BE2C (cell line): ENCODE measurements at regions not wholly inside any gene's neighbourhood (a gene's known extent, or its start where the extent isn't known, plus 50 kb on each side); places are given as distances from the start of the nearest gene placed in this dataset.

Experiments used
- DNase-seq: peaks from one replicate; pipeline ENCODE4 v3.0.0-alpha.2; 2020
- H3K27me3 ChIP-seq: fragments of 250-450 bp; sonication (Bioruptor Pico); 2 replicates; pipeline ENCODE4 v1.5.1; 2020; ENCODE audit warnings: mild to moderate bottlenecking
- H3K36me3 ChIP-seq: fragments of 250-450 bp; sonication (Bioruptor Pico); 2 replicates; pipeline ENCODE4 v1.5.1; 2020; ENCODE audit warnings: mild to moderate bottlenecking
- H3K4me1 ChIP-seq: fragments of 250-450 bp; sonication (Bioruptor Pico); 2 replicates; pipeline ENCODE4 v1.5.1; 2020
- H3K4me3 ChIP-seq: 2 replicates; pipeline ENCODE4 v1.5.1; 2011; ENCODE audit warnings: low read depth, low read length
- H3K9me3 ChIP-seq: fragments of 250-450 bp; sonication (Bioruptor Pico); 2 replicates; pipeline ENCODE4 v1.5.1; 2020
- TF ChIP-seq, protein P1 (sequence below): IDR thresholded peaks from 2 replicates; pipeline ENCODE4 v1.5.1; 2012; ENCODE audit warnings: mild to moderate bottlenecking, low read depth, low read length

DNA sequence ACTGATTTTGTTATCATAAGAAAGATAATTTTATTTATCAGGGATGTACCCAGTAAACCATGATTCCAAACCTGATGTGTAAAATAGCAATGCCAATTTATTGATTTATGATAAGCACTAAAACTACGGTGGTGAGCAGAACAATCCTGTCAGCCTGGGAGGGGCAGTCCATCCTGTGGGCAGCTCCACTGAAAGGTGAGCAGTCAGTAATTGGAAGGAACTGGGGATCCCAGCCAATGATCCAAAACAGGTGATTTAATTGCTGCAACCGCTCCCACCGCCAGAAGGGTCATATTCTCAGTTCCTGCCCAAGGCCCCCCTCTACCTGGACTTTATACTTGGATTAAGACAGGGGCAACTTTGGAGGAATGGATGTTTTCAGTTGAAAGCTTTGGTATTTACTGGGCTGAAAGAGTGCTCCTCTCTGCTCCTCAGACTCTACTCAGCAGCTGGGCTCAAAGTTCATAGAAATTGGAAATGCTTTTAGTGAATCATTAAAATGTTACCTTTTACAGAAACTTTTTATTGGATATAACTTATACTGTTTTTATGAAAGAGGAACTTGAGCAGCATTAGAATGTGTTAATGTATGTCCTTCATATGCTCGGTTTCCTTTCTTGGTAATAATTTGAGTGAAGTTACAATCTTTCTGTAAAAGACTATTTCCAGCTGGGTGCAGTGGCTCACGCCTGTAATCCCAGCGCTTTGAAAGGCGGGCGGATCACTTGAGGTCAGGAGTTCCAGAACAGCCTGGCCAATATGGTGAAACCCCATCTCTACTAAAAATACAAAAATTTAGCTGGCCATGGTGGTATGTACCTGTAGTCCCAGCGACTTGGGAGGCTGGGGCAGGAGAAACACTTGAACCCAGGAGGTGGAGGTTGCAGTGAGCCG is 198.6 kb upstream of the IL12A start:
- Histone ChIP-seq H3K4me1 (no peaks in the 10 kb centered on the region; the same call in 1 of the 2 replicates), H3K27me3 (no peaks in the 10 kb centered on the region), H3K36me3 (no peaks in the 10 kb centered on the region), H3K9me3 (no peaks in the 10 kb centered on the region), H3K4me3 (no peak overlapping the region)
- DNase-seq = no peak
- TF ChIP-seq, protein P1, sequence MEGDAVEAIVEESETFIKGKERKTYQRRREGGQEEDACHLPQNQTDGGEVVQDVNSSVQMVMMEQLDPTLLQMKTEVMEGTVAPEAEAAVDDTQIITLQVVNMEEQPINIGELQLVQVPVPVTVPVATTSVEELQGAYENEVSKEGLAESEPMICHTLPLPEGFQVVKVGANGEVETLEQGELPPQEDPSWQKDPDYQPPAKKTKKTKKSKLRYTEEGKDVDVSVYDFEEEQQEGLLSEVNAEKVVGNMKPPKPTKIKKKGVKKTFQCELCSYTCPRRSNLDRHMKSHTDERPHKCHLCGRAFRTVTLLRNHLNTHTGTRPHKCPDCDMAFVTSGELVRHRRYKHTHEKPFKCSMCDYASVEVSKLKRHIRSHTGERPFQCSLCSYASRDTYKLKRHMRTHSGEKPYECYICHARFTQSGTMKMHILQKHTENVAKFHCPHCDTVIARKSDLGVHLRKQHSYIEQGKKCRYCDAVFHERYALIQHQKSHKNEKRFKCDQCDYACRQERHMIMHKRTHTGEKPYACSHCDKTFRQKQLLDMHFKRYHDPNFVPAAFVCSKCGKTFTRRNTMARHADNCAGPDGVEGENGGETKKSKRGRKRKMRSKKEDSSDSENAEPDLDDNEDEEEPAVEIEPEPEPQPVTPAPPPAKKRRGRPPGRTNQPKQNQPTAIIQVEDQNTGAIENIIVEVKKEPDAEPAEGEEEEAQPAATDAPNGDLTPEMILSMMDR = no peak

DNA sequence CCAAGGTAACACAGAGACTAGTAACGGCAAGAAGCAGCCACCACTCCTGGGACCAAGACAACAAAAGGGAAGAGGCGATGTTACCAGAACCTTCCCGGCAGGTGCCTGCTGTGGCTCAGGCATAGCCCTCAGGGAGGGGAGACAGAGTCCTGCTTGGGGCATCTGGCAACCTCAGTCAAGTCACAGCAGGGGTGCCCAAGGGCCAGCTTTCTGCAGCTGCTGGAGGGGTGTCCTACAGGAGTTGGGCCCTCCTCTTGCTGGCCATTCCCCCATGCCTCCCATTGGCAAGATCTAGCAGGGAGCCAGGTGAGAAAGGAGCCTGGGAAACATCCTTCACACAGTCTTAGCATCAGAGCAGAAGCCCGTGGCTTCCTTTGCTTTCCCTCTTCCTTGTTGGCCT is 197.3 kb upstream of the IL12A start:
- no peaks in the 10 kb centered on the region; the same call in 1 of the 2 replicates for H3K4me1 ChIP-seq
- TF ChIP-seq, protein P1 = no peak
- no peaks in the 10 kb centered on the region for H3K36me3 ChIP-seq
- no peak overlapping the region for H3K4me3 ChIP-seq
- no peak for DNase-seq
- H3K27me3 ChIP-seq = no peaks in the 10 kb centered on the region
- H3K9me3 ChIP-seq = no peaks in the 10 kb centered on the region

DNA sequence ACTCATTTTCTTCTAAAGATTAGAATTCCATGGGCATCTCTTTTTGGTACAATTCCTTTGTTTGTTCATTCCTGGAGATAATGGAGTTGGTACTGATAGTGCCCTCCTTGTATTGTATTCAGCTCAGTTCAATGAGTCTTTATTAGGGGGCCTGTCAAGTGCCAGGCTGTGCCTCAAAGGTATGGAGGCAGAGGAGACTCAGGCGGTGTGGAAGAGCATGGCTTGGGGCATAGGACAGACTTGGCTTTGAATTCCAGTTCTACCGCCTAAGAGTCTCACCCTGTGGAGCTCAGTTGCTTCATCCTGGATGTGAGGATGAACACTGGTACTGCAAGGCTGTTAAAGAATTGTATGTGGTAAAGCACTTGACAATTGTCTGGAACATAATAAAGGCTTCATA is 196.6 kb upstream of the IL12A start:
- H3K27me3 ChIP-seq = no peaks in the 10 kb centered on the region
- no peak for DNase-seq
- H3K4me3 ChIP-seq = no peak overlapping the region
- no peaks in the 10 kb centered on the region; the same call in 1 of the 2 replicates for H3K4me1 ChIP-seq
- TF ChIP-seq, protein P1 = no peak
- H3K9me3 ChIP-seq = no peaks in the 10 kb centered on the region
- no peaks in the 10 kb centered on the region for H3K36me3 ChIP-seq

DNA sequence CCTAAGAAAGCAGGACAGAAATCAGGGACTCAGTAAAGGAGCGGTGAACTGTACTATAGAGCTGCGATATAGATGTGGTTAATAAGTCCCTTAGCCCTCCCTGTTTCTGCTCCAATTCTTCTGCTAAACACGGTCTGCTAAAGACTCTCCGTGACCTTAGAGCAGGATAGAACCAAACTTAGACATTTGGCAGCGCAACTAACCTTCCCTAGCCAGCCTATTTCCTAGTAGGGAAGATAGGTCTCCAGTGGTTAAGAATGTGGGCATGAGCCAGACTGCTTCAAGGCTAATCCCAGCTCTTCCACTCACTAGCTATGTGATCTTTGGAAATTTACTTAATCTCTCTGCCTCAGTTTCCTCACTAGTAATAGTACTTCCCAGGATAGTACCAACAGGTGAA is 193.6 kb upstream of the IL12A start:
- H3K4me3 ChIP-seq = no peak overlapping the region
- H3K9me3 ChIP-seq = no peaks in the 10 kb centered on the region
- TF ChIP-seq, protein P1 = no peak
- no peaks in the 10 kb centered on the region; the same call in 1 of the 2 replicates for H3K4me1 ChIP-seq
- H3K36me3 ChIP-seq = no peaks in the 10 kb centered on the region
- DNase-seq = no peak
- H3K27me3 ChIP-seq = no peaks in the 10 kb centered on the region

DNA sequence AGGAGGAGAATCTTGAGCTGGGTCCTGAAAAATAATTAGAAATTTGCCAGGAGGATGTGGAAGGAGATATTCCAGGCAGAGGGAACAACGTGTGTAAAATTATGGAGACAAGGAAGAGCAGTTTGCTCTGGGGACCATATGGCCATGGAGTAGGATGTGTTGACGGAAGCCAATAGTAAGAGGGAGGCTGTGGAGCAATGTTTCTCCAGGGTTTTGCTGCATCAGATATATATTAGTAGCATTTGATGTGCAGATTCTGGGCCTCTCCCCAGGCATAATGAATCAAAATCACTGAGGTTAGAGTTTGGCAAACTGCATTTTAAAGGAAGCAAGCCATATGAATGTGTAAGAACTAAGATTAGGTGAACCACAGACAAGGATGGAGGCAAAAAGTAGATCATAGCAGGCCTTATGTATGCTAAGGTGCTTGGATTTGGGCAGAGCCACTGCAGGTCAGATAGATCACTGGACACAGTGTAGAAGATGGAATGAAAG is 192.9 kb upstream of the IL12A start:
- Histone ChIP-seq H3K4me3 (no peak overlapping the region), H3K36me3 (no peaks in the 10 kb centered on the region), H3K27me3 (no peaks in the 10 kb centered on the region), H3K4me1 (no peaks in the 10 kb centered on the region; the same call in 1 of the 2 replicates), H3K9me3 (no peaks in the 10 kb centered on the region)
- TF ChIP-seq, protein P1 = no peak
- no peak for DNase-seq

DNA sequence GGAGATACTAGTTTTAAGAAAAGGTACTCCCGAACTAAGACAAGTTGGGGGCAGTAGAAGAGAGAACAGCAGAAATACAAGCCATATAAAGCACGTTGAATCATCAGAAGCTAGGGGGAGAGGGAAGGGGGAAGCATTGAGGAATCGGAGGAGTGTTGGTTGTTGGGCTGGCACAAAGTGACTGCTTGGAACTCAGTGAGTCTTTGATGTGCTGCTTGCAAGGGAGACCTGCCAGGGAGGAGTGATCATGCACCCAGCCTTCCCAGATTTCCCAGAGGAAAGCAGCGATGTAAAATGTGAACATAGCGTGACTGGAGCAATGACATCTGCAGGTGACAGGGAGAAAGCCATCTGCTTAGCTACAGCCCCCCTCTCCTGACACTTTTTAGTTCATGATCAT is 192.4 kb upstream of the IL12A start:
- TF ChIP-seq, protein P1 = no peak

More for the DNA sequence above, 192.4 kb upstream of the IL12A start:
- Histone ChIP-seq H3K4me3 (no peak overlapping the region), H3K36me3 (no peaks in the 10 kb centered on the region), H3K4me1 (no peaks in the 10 kb centered on the region; the same call in 1 of the 2 replicates), H3K9me3 (no peaks in the 10 kb centered on the region), H3K27me3 (no peaks in the 10 kb centered on the region)
- no peak for DNase-seq
